RWPE1 (cell line): ENCODE measurements at regions not wholly inside any gene's neighbourhood (a gene's known extent, or its start where the extent isn't known, plus 50 kb on each side); places are given as distances from the start of the nearest gene placed in this dataset.
"Not testable (repeated sequence)": the region's sequence is repeated elsewhere in the genome, so short reads cannot be mapped to it uniquely, and the experiment has no call there.

Experiments used
- CTCF ChIA-PET: fragments of 350-600 bp; sonication (Branson Sonifier 250); formaldehyde crosslinking; extraction: SDS; loops from one replicate; lab custom pipeline; 2021; lab: Yijun Ruan, JAX
- POLR2A ChIA-PET: fragments of 400-600 bp; formaldehyde crosslinking; extraction: SDS; loops from one replicate; lab custom pipeline; 2020; ENCODE audit warnings: antibody characterized with exemption; ENCODE audit not compliant: low non-redundant PET; lab: Yijun Ruan, JAX
- DNase-seq: peaks from one replicate; pipeline ENCODE4 v3.0.0; 2012; ENCODE audit warnings: low spot score
- H3K27ac ChIP-seq: fragments of 450-650 bp; 2 replicates; pipeline ENCODE4 v1.5.1; 2017

GRCh38 chr1:149157409-149157808, 54.1 kb upstream of the NBPF9 start:
- DNase-seq, POLR2A ChIA-PET, H3K27ac ChIP-seq, CTCF ChIA-PET: not testable (repeated sequence)

- DNase-seq, H3K27ac ChIP-seq, POLR2A ChIA-PET, CTCF ChIA-PET: not testable (repeated sequence)
Observed at GRCh38 chr1:149158308-149158707, 55.0 kb upstream of the NBPF9 start.

DNA sequence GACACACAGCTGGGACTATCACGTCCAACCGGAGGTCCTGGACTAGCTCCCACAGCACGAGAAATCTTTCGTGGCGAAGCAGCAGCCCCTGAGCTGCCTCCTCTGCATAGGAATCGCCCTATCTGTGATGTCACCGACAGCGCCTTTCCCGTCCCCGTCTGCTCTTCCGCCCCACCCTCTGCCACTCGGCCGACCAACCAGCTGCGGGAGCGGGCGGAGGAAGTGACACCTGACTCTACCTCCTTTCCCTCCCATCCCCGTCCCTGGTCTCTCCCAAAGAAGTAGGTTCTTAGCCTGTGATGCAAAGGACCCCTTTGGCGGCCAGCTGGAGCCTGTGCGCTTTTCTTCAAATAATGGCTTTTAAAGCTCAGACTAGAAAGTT, 59.7 kb upstream of the NBPF9 start:
- POLR2A ChIA-PET, CTCF ChIA-PET, H3K27ac ChIP-seq, DNase-seq: not testable (repeated sequence)

- POLR2A ChIA-PET, DNase-seq, CTCF ChIA-PET, H3K27ac ChIP-seq: not testable (repeated sequence)
Observed at GRCh38 chr1:149174765-149175164, 71.4 kb upstream of the NBPF9 start.

DNA sequence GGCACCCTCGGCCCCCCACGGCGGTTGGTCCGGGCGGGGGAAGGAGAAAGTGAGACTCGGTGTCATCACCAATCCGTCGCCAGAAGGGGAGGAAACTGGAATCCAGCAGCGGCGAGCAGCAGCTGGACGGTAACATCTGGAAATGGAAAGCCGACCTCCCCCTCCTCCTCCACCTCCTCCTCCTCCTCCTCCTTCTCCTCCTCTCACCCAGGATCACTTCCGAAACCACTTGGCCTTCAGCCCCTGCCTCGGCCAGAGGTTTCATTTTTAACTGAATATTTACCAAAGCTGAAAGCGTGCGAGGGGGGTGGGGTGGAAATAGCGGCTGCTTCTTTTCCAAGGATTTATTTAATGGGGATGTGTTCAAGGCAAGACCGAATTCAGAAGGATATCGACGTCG, 72.5 kb upstream of the NBPF9 start:
- DNase-seq, POLR2A ChIA-PET: not testable (repeated sequence)
- peak overlapping the region; percentile 94 for H3K27ac ChIP-seq

DNA sequence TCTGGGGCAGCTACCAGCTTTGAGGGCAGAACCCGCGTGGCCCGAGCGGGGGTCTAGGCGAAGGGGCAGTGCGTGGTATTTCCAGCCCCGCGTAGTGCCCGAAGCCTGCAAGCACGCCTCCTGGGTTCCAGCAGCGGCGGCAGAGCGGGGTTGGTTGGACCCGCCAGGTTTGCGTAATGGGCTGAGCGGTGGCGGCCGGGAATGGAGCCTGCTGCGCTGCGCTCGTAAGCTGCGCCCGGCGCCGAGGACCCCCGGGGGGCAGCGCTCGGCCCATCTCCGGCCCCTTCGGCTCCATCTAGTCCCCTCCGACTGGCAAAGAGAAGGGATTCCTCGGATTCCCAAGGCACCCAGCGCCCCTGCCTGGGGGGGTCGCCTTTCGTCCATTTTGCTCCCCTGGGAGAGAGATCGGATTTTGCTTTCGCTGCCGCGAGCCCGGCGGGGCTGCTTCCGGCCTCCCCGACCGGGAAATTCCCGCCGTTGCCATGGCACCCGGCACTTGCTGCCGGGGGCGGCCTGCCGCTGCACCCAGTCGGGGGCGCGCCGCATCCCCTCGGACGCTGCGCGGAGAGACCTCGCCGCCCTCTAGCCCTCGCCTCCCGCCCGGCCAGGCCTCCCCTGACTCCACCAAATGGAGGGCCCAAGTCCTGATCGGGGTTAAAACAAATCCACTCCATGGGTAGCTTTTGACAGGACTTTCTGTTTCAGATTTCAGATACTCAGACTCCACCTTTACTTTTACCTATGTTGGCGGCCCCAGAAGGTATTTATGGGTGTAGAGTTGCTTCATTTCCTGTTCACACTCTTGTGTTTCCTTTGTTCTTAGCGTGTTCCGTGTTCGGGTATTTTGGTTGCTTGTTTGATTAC, 73.3 kb upstream of the NBPF9 start:
- peak overlapping the region; percentile 94 for H3K27ac ChIP-seq
- POLR2A ChIA-PET, DNase-seq, CTCF ChIA-PET: not testable (repeated sequence)

More for the DNA sequence above, 72.5 kb upstream of the NBPF9 start:
- CTCF ChIA-PET = not testable (repeated sequence)

DNA sequence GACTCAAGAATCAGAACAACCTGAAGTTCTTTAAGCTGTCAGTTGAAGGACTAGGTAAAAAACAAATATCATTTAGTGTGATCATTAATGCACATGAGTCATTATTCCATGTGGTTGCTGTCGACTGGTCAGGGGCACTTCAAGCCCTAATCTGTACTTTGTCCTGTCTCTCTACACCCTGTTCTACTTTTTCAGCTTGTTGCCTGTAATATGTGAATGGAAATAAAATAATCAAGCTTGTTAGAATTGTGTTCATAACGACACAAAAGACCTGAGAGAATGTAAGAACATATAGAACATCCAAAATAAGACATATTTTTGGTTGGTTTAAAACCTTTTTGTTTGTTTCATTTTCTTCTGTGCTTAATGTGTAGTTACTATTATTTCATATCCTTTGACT, 87.4 kb upstream of the NBPF9 start:
- H3K27ac ChIP-seq, POLR2A ChIA-PET, DNase-seq, CTCF ChIA-PET: not testable (repeated sequence)

GRCh38 chr1:149196651-149197050, 93.3 kb upstream of the NBPF9 start:
- H3K27ac ChIP-seq, POLR2A ChIA-PET, DNase-seq, CTCF ChIA-PET: not testable (repeated sequence)

DNA sequence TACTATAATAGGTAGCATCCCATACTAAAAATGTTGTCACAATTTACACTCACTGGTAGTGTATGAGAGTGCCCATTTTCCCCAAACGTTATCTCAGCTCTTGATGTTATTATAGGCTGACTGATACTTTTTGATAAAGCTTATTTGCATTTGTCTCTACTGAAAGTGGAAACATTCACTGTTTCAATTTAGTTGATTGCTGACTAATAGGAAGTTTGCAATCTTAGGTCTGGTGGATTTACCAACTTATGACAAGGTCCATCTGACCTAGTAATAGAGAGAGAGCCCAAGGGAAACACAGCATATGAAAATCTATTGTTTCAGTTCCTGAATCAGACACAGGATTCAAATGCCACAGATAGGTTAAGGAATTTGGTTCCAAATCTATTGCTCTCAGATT, 97.2 kb upstream of the NBPF9 start:
- CTCF ChIA-PET, H3K27ac ChIP-seq, POLR2A ChIA-PET: not testable (repeated sequence)
- DNase-seq = peak; percentile 1

DNA sequence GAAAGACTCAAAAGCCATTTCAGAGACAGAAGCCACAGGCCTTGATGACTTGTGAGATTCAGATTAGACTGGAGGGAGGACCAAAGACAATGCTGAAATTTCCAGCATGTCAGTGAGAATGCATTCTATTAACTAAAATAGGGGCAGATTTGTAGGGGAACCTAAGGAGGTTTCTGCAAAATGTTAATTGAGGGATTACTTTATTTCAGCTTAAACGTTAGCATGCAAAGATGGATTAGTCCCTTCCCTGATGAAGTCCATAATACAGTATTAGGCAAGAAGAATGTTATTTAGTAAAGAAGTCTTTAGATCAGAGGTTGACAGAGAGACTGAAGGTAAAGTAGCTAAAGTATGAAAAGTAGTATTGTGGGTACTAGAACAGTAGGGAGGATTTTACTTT, 98.9 kb upstream of the NBPF9 start:
- POLR2A ChIA-PET, CTCF ChIA-PET, DNase-seq, H3K27ac ChIP-seq: not testable (repeated sequence)

- POLR2A ChIA-PET, CTCF ChIA-PET, H3K27ac ChIP-seq, DNase-seq: not testable (repeated sequence)
Observed at GRCh38 chr1:149204396-149204795, 101.0 kb upstream of the NBPF9 start.

- CTCF ChIA-PET, POLR2A ChIA-PET, DNase-seq, H3K27ac ChIP-seq: not testable (repeated sequence)
Observed at GRCh38 chr1:149208836-149209235, 105.5 kb upstream of the NBPF9 start.

DNA sequence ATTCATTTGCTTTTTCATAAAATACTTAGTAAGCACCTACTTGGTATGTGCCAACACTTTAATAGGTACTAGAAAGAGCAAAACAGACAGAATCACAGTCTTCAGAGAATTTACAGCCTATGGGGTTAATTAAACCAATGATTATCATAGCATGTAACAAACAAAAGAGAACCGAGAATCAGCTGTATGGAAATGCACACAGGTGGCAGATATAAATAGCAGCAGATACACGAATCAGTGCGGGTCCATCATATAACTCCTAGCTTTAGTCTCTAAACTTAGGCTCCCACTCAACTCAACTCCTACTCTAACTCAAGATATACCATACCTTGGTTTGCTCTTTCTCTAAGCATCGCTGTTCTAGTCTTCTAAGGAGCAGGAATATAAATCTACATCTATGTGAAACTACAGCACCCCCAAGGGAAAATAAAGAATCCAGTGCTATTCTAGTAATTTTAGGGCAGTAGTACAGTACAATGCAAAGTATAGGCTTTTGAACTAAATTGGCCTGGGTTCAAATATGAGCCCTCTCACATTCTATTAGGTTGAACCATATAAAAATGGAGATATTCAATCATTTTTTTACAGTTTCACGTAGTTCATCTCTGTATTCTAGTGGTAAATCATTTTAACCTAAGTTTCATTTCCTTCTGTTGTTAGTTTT, 108.5 kb upstream of the NBPF9 start:
- DNase-seq, H3K27ac ChIP-seq, CTCF ChIA-PET, POLR2A ChIA-PET: not testable (repeated sequence)

- H3K27ac ChIP-seq, POLR2A ChIA-PET, CTCF ChIA-PET, DNase-seq: not testable (repeated sequence)
Observed at GRCh38 chr1:149212946-149213345, 109.6 kb upstream of the NBPF9 start.

DNA sequence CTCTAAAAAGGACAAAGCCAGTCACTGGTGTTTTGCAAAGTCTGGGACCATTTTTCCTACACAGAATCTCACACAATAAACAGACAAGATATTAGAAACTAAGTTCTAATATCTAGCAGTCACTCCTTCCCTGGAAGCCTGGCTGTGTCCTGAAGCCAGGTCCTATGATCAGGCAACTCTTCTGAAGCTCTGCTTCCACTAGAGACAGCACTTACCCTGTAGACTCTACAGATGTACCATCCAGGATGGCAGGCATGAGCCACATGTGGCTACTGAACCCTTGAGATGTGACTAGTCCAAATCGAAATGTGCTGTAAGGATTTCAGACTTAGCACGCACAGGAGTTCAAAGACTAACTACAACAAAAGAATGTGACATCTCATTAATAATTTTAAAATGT, 110.3 kb upstream of the NBPF9 start:
- DNase-seq, H3K27ac ChIP-seq, CTCF ChIA-PET, POLR2A ChIA-PET: not testable (repeated sequence)

- CTCF ChIA-PET, H3K27ac ChIP-seq, DNase-seq, POLR2A ChIA-PET: not testable (repeated sequence)
Observed at GRCh38 chr1:149218080-149218988, 115.0 kb upstream of the NBPF9 start.

DNA sequence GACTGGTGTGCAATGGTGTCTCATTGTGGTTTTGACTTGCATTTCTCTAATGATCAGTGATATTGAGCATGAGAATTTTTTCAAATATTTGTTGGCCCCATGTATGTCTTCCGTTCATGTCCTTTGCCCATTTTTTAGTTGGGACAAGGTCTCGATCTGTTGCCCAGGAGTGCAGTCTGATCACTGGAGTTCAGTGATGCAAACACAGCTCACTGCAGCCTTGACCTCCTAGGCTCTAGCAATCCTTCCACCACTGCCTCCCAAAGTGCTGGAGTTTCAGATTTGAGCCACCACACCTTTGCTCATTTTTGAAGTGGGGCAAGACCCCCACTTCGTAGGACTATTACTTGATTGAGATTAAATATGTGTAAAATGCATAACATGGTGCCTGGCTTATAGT, 116.2 kb upstream of the NBPF9 start:
- H3K27ac ChIP-seq, CTCF ChIA-PET, POLR2A ChIA-PET, DNase-seq: not testable (repeated sequence)
